Thymus (tissue), 11 donors: ENCODE measurements at regions not wholly inside any gene's neighbourhood (a gene's known extent, or its start where the extent isn't known, plus 50 kb on each side); places are given as distances from the start of the nearest gene placed in this dataset.

Experiments
- DNase-seq, 9 donors: peaks; one replicate each; pipeline ENCODE4 v3.0.0-alpha.2; 2013; ENCODE audit warnings: low spot score in 9 of 9, low read depth in 6 of 9, missing footprints in 1 of 9
- H3K27ac ChIP-seq, 2 donors: one replicate each; pipeline ENCODE4 v1.5.1; 2013; ENCODE audit warnings: control low read depth in 1 of 2, low read depth in 1 of 2, low read length in 1 of 2, mild to moderate bottlenecking in 1 of 2, moderate library complexity in 1 of 2
- H3K27me3 ChIP-seq, 2 donors: one replicate each; pipeline ENCODE4 v1.5.1; 2013; ENCODE audit warnings: low read length in 1 of 2; ENCODE audit not compliant: control insufficient read depth in 2 of 2, insufficient read depth in 1 of 2
- H3K36me3 ChIP-seq, 2 donors: one replicate each; pipeline ENCODE4 v1.5.1; 2013; ENCODE audit warnings: low read length in 1 of 2, mild to moderate bottlenecking in 1 of 2, moderate library complexity in 1 of 2; ENCODE audit not compliant: control insufficient read depth in 2 of 2, insufficient read depth in 2 of 2
- H3K4me1 ChIP-seq, 2 donors: one replicate each; pipeline ENCODE4 v1.5.1; 2013; ENCODE audit warnings: low read length in 2 of 2; ENCODE audit not compliant: control insufficient read depth in 2 of 2, insufficient read depth in 2 of 2
- H3K4me3 ChIP-seq, 2 donors: one replicate each; pipeline ENCODE4 v1.5.1; 2013; ENCODE audit warnings: low read length in 2 of 2, control low read depth in 1 of 2, mild to moderate bottlenecking in 1 of 2
- H3K9me3 ChIP-seq, 2 donors: one replicate each; pipeline ENCODE4 v1.5.1; 2013; ENCODE audit warnings: low read length in 1 of 2, mild to moderate bottlenecking in 1 of 2; ENCODE audit not compliant: control insufficient read depth in 2 of 2, insufficient read depth in 1 of 2
- WGBS: extraction: QIAGEN DNeasy Blood & Tissue Kit; methylation state at CpG from one replicate; pipeline ENCODE4 v1.1.7; 2013; 5-methylcytosine and 5-hydroxymethylcytosine counted together
- donor health status: healthy.

DNA sequence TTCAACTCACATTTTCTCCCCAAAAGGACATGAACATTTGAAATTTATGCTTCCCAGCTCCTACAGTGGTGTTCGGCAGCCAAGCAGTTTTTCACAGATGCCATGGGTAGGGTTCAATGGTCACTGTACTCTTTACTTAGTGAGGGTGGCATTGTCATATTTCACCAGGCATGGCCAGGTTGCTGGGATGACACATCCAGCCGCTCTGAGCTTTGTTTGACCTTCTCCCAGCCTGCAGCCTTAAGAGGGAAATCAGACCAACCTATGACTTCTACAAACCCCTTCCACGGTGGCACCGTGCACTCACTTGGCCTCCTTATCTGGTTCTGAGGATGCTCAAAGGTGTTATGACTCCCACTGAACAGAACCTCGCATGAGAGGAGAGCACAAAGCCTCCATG lies 108.4 kb upstream of the SH3BP4 start:
- Histone ChIP-seq H3K27ac (no peak overlapping the region), H3K9me3 (no peaks in the 10 kb centered on the region), H3K4me3 (no peak overlapping the region), H3K4me1 (peaks cover 0 to 4% of the 10 kb centered on the region in 2 donors), H3K36me3 (no peaks in the 10 kb centered on the region), H3K27me3 (no peaks in the 10 kb centered on the region)
- no peak for DNase-seq
- 97% methylated on average over 5 of the region's 5 CpGs for WGBS

- Histone ChIP-seq H3K9me3 (no peaks in the 10 kb centered on the region), H3K4me3 (no peak overlapping the region), H3K27me3 (no peaks in the 10 kb centered on the region), H3K36me3 (no peaks in the 10 kb centered on the region), H3K27ac (no peak overlapping the region), H3K4me1 (peaks cover 0 to 4% of the 10 kb centered on the region in 2 donors)
- no peak for DNase-seq
- WGBS = 97% methylated on average over 6 of the region's 6 CpGs
These were observed 109.1 kb upstream of the SH3BP4 start for GRCh38 chr2:234842753-234843152.

GRCh38 chr2:234841321-234842015 lies 110.3 kb upstream of the SH3BP4 start:
- Histone ChIP-seq H3K9me3 (no peaks in the 10 kb centered on the region), H3K4me1 (peaks cover 0 to 4% of the 10 kb centered on the region in 2 donors), H3K36me3 (no peaks in the 10 kb centered on the region), H3K27ac (no peak overlapping the region), H3K27me3 (no peaks in the 10 kb centered on the region), H3K4me3 (no peak overlapping the region)
- WGBS = 76% methylated on average over 6 of the region's 6 CpGs
- no peak for DNase-seq

DNA sequence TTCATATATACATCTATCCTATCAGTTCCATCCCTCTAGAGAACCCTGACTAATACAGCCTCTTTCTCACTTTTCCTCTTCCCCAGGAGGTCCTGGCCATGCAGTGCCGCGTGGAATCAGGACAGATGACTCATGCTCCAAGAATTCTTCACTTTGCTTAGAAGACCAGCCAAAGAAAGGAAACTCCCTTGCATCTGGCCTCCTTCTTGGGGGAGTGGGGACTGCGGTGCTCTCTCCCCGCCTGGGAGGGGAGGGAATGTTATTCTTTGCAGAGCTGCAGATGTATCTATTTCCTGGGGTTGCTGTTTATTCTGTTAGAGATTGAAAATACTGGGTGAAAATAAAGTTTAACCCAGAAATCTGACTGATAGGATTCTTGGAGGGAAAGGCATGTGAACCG lies 111.5 kb upstream of the SH3BP4 start:
- H3K36me3 ChIP-seq = no peaks in the 10 kb centered on the region
- peaks cover 0 to 4% of the 10 kb centered on the region in 2 donors for H3K4me1 ChIP-seq
- no peaks in the 10 kb centered on the region for H3K9me3 ChIP-seq
- DNase-seq = peak in 1 of 9 donors; percentile 17
- WGBS = 87% methylated on average over 5 of the region's 5 CpGs
- no peaks in the 10 kb centered on the region for H3K27me3 ChIP-seq
- H3K27ac ChIP-seq = no peak overlapping the region
- no peak overlapping the region for H3K4me3 ChIP-seq

- H3K4me1 ChIP-seq = peaks cover 0 to 4% of the 10 kb centered on the region in 2 donors
- no peak for DNase-seq
- no peaks in the 10 kb centered on the region for H3K36me3 ChIP-seq
- H3K27me3 ChIP-seq = no peaks in the 10 kb centered on the region
- 94% methylated on average over 4 of the region's 4 CpGs for WGBS
- no peak overlapping the region for H3K27ac ChIP-seq
- no peak overlapping the region for H3K4me3 ChIP-seq
- H3K9me3 ChIP-seq = no peaks in the 10 kb centered on the region
These were observed 112.5 kb upstream of the SH3BP4 start for GRCh38 chr2:234839285-234839684.

GRCh38 chr2:234836271-234836670 lies 115.5 kb upstream of the SH3BP4 start:
- Histone ChIP-seq H3K4me3 (no peak overlapping the region), H3K27ac (no peak overlapping the region), H3K9me3 (no peaks in the 10 kb centered on the region), H3K27me3 (no peaks in the 10 kb centered on the region), H3K36me3 (no peaks in the 10 kb centered on the region), H3K4me1 (peaks cover 0 to 7% of the 10 kb centered on the region in 2 donors)
- WGBS = 79% methylated on average over 5 of the region's 5 CpGs
- no peak for DNase-seq

DNA sequence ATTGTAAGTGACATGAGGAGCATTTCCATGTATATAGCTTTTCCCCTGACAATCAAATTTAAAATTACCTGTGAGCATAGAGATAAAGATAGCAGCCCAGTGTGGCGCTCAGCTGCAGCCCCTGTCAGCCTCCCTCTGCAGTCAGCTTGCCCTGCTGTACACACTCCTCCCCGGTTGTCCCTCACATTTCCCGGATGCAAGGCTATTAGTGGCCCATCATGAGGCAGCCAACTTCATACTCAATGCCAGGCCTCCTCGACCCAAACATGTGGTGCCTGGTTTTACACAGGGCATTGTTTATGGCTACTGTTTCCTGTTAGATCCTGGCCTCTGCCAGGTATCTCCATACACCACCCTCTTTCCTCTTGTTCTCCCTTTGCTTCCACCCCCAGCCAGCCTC lies 116.1 kb upstream of the SH3BP4 start:
- 93% methylated on average over 4 of the region's 4 CpGs for WGBS
- DNase-seq = no peak
- H3K4me3 ChIP-seq = no peak overlapping the region

DNA sequence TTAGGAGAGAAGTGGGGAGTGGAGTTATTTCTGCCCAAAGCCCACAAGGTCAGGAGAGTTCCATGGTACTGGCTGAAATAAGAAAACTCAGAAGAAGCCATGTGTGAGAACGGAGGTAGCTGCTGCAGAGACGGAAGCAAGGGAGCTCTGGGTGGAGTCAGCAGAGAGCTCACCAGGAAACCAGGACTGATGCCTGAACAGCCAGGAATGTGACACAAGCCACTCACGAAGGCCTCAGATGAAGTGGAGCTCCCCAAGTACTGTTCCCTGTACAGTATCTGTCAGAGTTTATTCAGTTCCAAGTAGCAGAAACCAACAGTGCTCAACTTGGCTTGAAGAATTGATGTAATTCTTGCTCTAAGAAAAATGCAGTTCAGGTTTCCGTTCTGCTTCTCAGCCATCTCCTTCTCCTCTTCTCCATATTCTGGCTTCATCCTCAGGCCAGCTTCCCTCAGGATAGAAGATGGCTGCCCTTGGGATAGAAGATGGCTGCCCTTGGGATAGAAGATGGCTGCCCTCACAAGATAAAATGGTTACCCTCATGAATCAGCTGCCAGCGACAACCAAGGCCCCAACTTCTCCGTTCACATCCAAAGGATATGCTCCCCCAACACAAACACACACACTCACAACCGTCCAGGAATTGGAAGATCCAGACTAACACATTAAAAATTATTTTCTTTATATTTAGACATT lies 117.4 kb upstream of the SH3BP4 start:
- Histone ChIP-seq H3K4me3 (no peak overlapping the region), H3K4me1 (peaks cover 0 to 3% of the 10 kb centered on the region in 2 donors), H3K9me3 (no peaks in the 10 kb centered on the region), H3K36me3 (no peaks in the 10 kb centered on the region), H3K27me3 (no peaks in the 10 kb centered on the region), H3K27ac (peak overlapping the region in 1 of 2 donors; percentile 51)
- no peak for DNase-seq
- 96% methylated on average over 7 of the region's 7 CpGs for WGBS

More for the DNA sequence above, 116.1 kb upstream of the SH3BP4 start:
- Histone ChIP-seq H3K27ac (no peak overlapping the region), H3K9me3 (no peaks in the 10 kb centered on the region), H3K4me1 (peaks cover 0 to 7% of the 10 kb centered on the region in 2 donors), H3K36me3 (no peaks in the 10 kb centered on the region), H3K27me3 (no peaks in the 10 kb centered on the region)

DNA sequence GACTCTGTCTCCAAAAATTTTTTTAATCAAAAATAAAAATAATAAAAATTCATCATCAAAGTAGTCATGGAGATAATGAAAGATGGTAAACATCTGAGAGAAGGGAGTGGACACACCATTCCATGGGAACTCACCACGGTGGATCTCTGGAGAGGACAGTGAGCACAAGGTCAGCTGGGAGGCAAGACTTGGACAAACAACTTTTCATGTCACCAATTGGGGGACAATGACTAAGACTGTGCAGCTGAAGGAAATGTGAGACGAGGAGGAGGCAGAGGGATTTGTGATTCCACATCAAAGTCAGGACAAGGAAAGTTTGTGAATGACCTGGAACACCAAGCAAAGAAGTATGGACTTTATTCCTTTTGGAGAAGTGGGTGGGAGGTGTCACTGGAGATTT lies 121.0 kb upstream of the SH3BP4 start:
- no peak overlapping the region for H3K4me3 ChIP-seq
- no peaks in the 10 kb centered on the region for H3K36me3 ChIP-seq
- DNase-seq = no peak
- WGBS = 95% methylated on average over 2 of the region's 2 CpGs
- H3K4me1 ChIP-seq = peaks cover 0 to 3% of the 10 kb centered on the region in 2 donors
- no peaks in the 10 kb centered on the region for H3K9me3 ChIP-seq
- no peak overlapping the region for H3K27ac ChIP-seq
- H3K27me3 ChIP-seq = no peaks in the 10 kb centered on the region
